Hepatocyte (in vitro differentiated cells): ENCODE measurements at regions not wholly inside any gene's neighbourhood (a gene's known extent, or its start where the extent isn't known, plus 50 kb on each side); places are given as distances from the start of the nearest gene placed in this dataset.

Experiments
- DNase-seq: peaks from one replicate; pipeline ENCODE4 v3.0.0-alpha.2; 2016; ENCODE audit warnings: low spot score
- H2AFZ ChIP-seq: fragments of 200-600 bp; sonication (generic); 2 replicates; pipeline ENCODE4 v1.6.0; 2016; ENCODE audit warnings: antibody characterized with exemption, mild to moderate bottlenecking
- H3K27ac ChIP-seq: fragments of 200-600 bp; sonication (generic); 2 replicates; pipeline ENCODE4 v1.5.1; 2016; ENCODE audit warnings: mild to moderate bottlenecking
- H3K27me3 ChIP-seq: fragments of 200-600 bp; sonication (generic); 2 replicates; pipeline ENCODE4 v1.6.1; 2016
- H3K36me3 ChIP-seq: fragments of 200-600 bp; sonication (generic); replicated peaks from 2 replicates; pipeline ENCODE4 v1.5.1; 2016; ENCODE audit warnings: low read depth; ENCODE audit not compliant: insufficient read depth
- H3K4me1 ChIP-seq: fragments of 200-600 bp; sonication (generic); 2 replicates; pipeline ENCODE4 v1.5.1; 2016; ENCODE audit warnings: mild to moderate bottlenecking, moderate library complexity; ENCODE audit not compliant: insufficient read depth
- H3K4me2 ChIP-seq: fragments of 200-600 bp; sonication (generic); 2 replicates; pipeline ENCODE4 v1.6.0; 2016
- H3K4me3 ChIP-seq: fragments of 200-600 bp; sonication (generic); 2 replicates; pipeline ENCODE4 v1.5.1; 2016; ENCODE audit warnings: mild to moderate bottlenecking
- H3K79me2 ChIP-seq: fragments of 200-600 bp; sonication (generic); 2 replicates; pipeline ENCODE4 v1.6.0; 2017; ENCODE audit warnings: mild to moderate bottlenecking
- H3K9me2 ChIP-seq: fragments of 200-600 bp; sonication (generic); replicated peaks from 2 replicates; pipeline ENCODE4 v1.6.0; 2017; ENCODE audit warnings: mild to moderate bottlenecking; ENCODE audit not compliant: insufficient read depth
- H3K9me3 ChIP-seq: fragments of 200-600 bp; sonication (generic); 2 replicates; pipeline ENCODE4 v1.5.1; 2016; ENCODE audit warnings: low read depth, mild to moderate bottlenecking
- H4K20me1 ChIP-seq: fragments of 200-600 bp; sonication (generic); 2 replicates; pipeline ENCODE4 v1.6.0; 2016; ENCODE audit warnings: mild to moderate bottlenecking; ENCODE audit not compliant: insufficient read depth, poor library complexity, severe bottlenecking
- EZH2 ChIP-seq: fragments of 200-600 bp; sonication (generic); IDR thresholded peaks from 2 replicates; pipeline ENCODE4 v1.6.1; 2016; ENCODE audit warnings: antibody characterized with exemption, mild to moderate bottlenecking, borderline replicate concordance
- EZH2phosphoT487 ChIP-seq: fragments of 200-600 bp; sonication (generic); IDR thresholded peaks from one replicate; pipeline ENCODE4 v1.6.1; 2018; ENCODE audit warnings: antibody characterized with exemption, mild to moderate bottlenecking, low read depth, moderate library complexity; ENCODE audit not compliant: unreplicated experiment, severe bottlenecking
- WGBS: methylation state at CpG from one replicate; pipeline ENCODE4 v1.1.6; 2016; ENCODE audit warnings: low lambda C conversion rate; ENCODE audit errors: missing lambda C conversion rate; 5-methylcytosine and 5-hydroxymethylcytosine counted together
- TF ChIP-seq, protein P1 (sequence below): fragments of 200-600 bp; sonication (generic); IDR thresholded peaks from 2 replicates; pipeline ENCODE4 v1.5.1; 2016; ENCODE audit warnings: antibody characterized with exemption, mild to moderate bottlenecking; ENCODE audit not compliant: poor library complexity

DNA sequence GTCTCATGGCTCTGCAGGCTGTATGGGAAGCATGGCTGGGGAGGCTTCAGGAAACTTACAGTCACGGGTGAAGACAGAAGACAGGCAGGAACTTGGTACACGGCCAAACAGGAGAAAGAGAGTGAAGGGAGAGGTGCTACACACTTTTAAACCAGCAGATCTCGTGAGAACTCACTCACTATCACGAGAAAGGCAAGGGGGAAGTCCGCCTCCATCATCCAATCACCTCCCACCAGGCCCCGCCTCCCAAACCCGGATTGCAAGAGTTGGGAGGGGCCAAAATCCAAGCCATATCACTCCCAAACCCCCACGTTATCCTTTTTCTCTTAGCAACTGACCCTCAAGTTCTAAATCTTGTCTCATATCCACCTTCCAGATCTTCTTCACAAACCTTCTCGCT lies 1710.5 kb upstream of the TENM3 start:
- no peaks in the 10 kb centered on the region for H3K36me3 ChIP-seq

DNA sequence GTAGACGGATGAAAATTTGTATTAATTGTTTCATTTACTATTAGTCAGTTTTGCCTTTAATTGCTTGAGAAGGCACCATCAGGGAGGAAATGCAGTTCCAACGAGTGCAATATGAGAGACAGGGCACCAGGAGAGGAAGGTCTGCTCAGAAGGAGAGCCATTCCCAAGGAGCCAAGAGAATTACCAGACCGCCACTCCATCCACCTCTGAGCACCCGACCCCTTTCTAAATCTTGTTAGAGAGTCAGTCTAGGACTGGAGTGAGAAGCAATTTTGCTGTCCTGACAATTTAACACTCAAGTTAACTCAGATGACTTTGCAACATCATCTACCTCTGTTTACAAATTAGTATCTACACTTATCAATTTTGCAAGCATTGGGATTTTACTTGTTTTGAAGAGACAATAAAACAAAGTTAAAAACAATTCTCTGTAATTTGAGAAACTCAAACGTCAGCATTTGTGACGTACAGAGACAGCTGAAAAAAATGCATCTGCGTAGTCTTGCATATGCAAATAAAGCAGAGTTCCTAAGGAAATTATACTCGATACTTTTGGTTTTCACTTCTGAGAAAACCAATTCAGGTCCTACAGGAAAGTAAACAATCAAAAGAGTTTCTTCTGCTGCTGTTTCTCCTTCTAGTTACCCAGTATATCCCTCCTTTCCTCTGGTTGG lies 1704.7 kb upstream of the TENM3 start:
- Histone ChIP-seq H4K20me1 (no peaks in the 10 kb centered on the region), H3K79me2 (no peaks in the 10 kb centered on the region), H3K4me1 (no peaks in the 10 kb centered on the region), H3K27ac (no peak overlapping the region), H3K4me2 (no peak overlapping the region), H2AFZ (no peak overlapping the region), H3K27me3 (no peaks in the 10 kb centered on the region), H3K4me3 (no peak overlapping the region), H3K9me3 (no peaks in the 10 kb centered on the region), H3K9me2 (no peaks in the 10 kb centered on the region), H3K36me3 (no peaks in the 10 kb centered on the region)
- 66% methylated on average over 8 of the region's 8 CpGs for WGBS
- TF ChIP-seq EZH2 (no peak), EZH2phosphoT487 (no peak)
- TF ChIP-seq, protein P1, sequence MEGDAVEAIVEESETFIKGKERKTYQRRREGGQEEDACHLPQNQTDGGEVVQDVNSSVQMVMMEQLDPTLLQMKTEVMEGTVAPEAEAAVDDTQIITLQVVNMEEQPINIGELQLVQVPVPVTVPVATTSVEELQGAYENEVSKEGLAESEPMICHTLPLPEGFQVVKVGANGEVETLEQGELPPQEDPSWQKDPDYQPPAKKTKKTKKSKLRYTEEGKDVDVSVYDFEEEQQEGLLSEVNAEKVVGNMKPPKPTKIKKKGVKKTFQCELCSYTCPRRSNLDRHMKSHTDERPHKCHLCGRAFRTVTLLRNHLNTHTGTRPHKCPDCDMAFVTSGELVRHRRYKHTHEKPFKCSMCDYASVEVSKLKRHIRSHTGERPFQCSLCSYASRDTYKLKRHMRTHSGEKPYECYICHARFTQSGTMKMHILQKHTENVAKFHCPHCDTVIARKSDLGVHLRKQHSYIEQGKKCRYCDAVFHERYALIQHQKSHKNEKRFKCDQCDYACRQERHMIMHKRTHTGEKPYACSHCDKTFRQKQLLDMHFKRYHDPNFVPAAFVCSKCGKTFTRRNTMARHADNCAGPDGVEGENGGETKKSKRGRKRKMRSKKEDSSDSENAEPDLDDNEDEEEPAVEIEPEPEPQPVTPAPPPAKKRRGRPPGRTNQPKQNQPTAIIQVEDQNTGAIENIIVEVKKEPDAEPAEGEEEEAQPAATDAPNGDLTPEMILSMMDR = no peak
- DNase-seq = no peak

More for the DNA sequence above, 1710.5 kb upstream of the TENM3 start:
- H3K9me3 ChIP-seq = no peaks in the 10 kb centered on the region
- DNase-seq = no peak
- no peaks in the 10 kb centered on the region for H3K79me2 ChIP-seq
- H3K27ac ChIP-seq = no peak overlapping the region
- no peak overlapping the region for H3K4me2 ChIP-seq
- no peaks in the 10 kb centered on the region for H4K20me1 ChIP-seq
- no peak overlapping the region for H2AFZ ChIP-seq
- no peak for TF ChIP-seq EZH2
- TF ChIP-seq, protein P1 = no peak
- H3K4me3 ChIP-seq = no peak overlapping the region
- WGBS = 91% methylated on average over 9 of the region's 9 CpGs
- H3K27me3 ChIP-seq = no peaks in the 10 kb centered on the region
- no peaks in the 10 kb centered on the region for H3K4me1 ChIP-seq
- H3K9me2 ChIP-seq = no peaks in the 10 kb centered on the region

DNA sequence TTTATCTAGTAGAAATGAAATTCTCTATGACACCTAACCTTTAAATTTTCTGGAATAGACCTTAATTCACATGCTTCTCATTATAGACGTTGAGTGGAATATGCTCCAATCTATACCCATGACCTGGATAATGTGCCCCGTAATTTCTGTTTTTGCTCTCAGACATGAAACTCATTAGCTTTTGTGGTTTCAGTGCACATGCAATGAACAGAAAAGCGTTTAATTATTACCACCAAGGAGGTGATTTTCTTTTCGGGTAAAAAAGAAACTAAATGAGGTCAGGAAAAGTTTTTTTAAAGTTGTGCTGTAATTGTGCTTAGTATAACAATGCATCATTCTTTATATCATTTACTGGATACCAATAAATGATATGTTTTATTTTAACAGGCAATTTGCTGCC lies 1703.9 kb upstream of the TENM3 start:
- TF ChIP-seq EZH2 (no peak), EZH2phosphoT487 (no peak)
- TF ChIP-seq, protein P1 = no peak
- Histone ChIP-seq H2AFZ (no peak overlapping the region), H3K4me2 (no peak overlapping the region), H3K9me3 (no peaks in the 10 kb centered on the region), H3K27ac (no peak overlapping the region), H3K9me2 (no peaks in the 10 kb centered on the region), H3K27me3 (no peaks in the 10 kb centered on the region), H3K4me1 (no peaks in the 10 kb centered on the region), H3K36me3 (no peaks in the 10 kb centered on the region), H3K79me2 (no peaks in the 10 kb centered on the region), H3K4me3 (no peak overlapping the region), H4K20me1 (no peaks in the 10 kb centered on the region)
- no peak for DNase-seq
- WGBS = 77% methylated on average over 4 of the region's 4 CpGs

DNA sequence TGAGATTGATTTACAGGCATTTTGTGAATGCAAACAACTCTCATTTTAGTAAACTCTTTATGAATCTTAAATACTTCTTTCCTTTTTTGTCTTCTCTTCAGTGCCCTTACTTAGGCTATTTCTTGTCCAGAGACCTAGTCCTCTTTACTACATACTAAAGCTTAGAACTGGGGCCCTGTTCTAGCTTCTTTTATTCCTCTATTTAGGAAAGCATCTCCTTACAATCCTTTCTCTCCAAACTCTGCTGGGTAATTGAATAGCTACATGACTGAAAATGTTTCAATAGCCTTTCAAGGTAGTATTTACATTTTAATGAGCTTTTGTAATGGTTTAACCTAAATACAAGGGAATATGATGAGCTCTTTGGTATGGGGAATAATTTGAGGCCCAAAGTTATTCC lies 1701.5 kb upstream of the TENM3 start:
- DNase-seq = no peak
- Histone ChIP-seq H3K79me2 (no peaks in the 10 kb centered on the region), H3K4me1 (no peaks in the 10 kb centered on the region), H4K20me1 (no peaks in the 10 kb centered on the region), H3K4me3 (no peak overlapping the region), H3K4me2 (no peak overlapping the region), H3K9me3 (no peaks in the 10 kb centered on the region), H3K9me2 (no peaks in the 10 kb centered on the region), H2AFZ (no peak overlapping the region), H3K27ac (no peak overlapping the region), H3K36me3 (no peaks in the 10 kb centered on the region), H3K27me3 (no peaks in the 10 kb centered on the region)
- TF ChIP-seq EZH2phosphoT487 (no peak), EZH2 (no peak)
- TF ChIP-seq, protein P1 = no peak
